Tibial artery (tissue), 4 donors: ENCODE measurements at regions not wholly inside any gene's neighbourhood (a gene's known extent, or its start where the extent isn't known, plus 50 kb on each side); places are given as distances from the start of the nearest gene placed in this dataset.

Source experiments
- DNase-seq, 2 donors: peaks; one replicate each; pipeline ENCODE4 v3.0.0-alpha.2; 2019
- H3K27ac ChIP-seq, 2 donors: fragments of 200-600 bp; sonication (generic) in 1 of 2; 1 replicate in 1 of 2; 2 replicates in 1 of 2; pipeline ENCODE4 v1.5.1; 2018 to 2019; ENCODE audit warnings: mild to moderate bottlenecking in 1 of 2
- H3K27me3 ChIP-seq, 2 donors: fragments of 200-600 bp; sonication (generic) in 1 of 2; one replicate each; pipeline versions ENCODE4 v1.5.1 to v1.6.0; 2016 to 2019
- H3K36me3 ChIP-seq, 3 donors: fragments of 200-600 bp; sonication (generic) in 2 of 3; one replicate each; pipeline ENCODE4 v1.5.1; 2016 to 2019; ENCODE audit warnings: mild to moderate bottlenecking in 2 of 3
- H3K4me1 ChIP-seq, 4 donors: fragments of 200-600 bp; sonication (generic) in 2 of 4; 1 replicate in 3 of 4; 2 replicates in 1 of 4; pipeline ENCODE4 v1.5.1; 2016 to 2019
- H3K4me3 ChIP-seq, 2 donors: fragments of 200-600 bp; sonication (generic) in 1 of 2; 1 replicate in 1 of 2; 2 replicates in 1 of 2; pipeline ENCODE4 v1.5.1; 2018 to 2019; ENCODE audit warnings: mild to moderate bottlenecking in 2 of 2
- H3K9me3 ChIP-seq, 3 donors: fragments of 200-600 bp; sonication (generic) in 1 of 3; one replicate each; pipeline ENCODE4 v1.5.1; 2016 to 2019
- CTCF ChIP-seq, 2 experiments: fragments of 200-600 bp in 1 of 2; fragments of 450-650 bp in 1 of 2; IDR thresholded peaks; one replicate each; pipeline ENCODE4 v1.5.1; 2017 to 2019; ENCODE audit warnings: antibody characterized with exemption in 2 of 2, mild to moderate bottlenecking in 1 of 2, moderate library complexity in 1 of 2
- intact Hi-C: fragments of 100-400 bp; cut with DNase I; formaldehyde crosslinking; loops from one replicate; pipeline ENCODE4 v1.15.0; 2023; ENCODE audit warnings: low total_unique reads

GRCh38 chr4:116618638-116619037 lies 466.7 kb downstream of the TRAM1L1 start:
- TF ChIP-seq CTCF (IDR thresholded peaks at IDR 0.05) = no peak
- no peak for DNase-seq
- Histone ChIP-seq H3K9me3 (no peaks in the 10 kb centered on the region), H3K36me3 (no peaks in the 10 kb centered on the region), H3K4me3 (no peak overlapping the region), H3K27ac (no peak overlapping the region), H3K4me1 (no peaks in the 10 kb centered on the region), H3K27me3 (no peaks in the 10 kb centered on the region)
- intact Hi-C loops = no loop called here

GRCh38 chr4:116603096-116603495 lies 482.3 kb downstream of the TRAM1L1 start:
- Histone ChIP-seq H3K27me3 (no peaks in the 10 kb centered on the region), H3K27ac (no peak overlapping the region), H3K36me3 (no peaks in the 10 kb centered on the region), H3K9me3 (no peaks in the 10 kb centered on the region), H3K4me1 (no peaks in the 10 kb centered on the region), H3K4me3 (no peak overlapping the region)
- DNase-seq = no peak
- no peak for TF ChIP-seq CTCF (IDR thresholded peaks at IDR 0.05)
- intact Hi-C loops = no loop called here

GRCh38 chr4:116599859-116600258 lies 485.5 kb downstream of the TRAM1L1 start:
- DNase-seq = no peak
- no peak for TF ChIP-seq CTCF (IDR thresholded peaks at IDR 0.05)
- no peak overlapping the region for H3K27ac ChIP-seq
- no peaks in the 10 kb centered on the region for H3K9me3 ChIP-seq
- H3K4me3 ChIP-seq = no peak overlapping the region
- intact Hi-C loops = no loop called here
- H3K36me3 ChIP-seq = no peaks in the 10 kb centered on the region
- no peaks in the 10 kb centered on the region for H3K4me1 ChIP-seq
- no peaks in the 10 kb centered on the region for H3K27me3 ChIP-seq

- H3K4me3 ChIP-seq = no peak overlapping the region
- no peaks in the 10 kb centered on the region for H3K9me3 ChIP-seq
- intact Hi-C loops = no loop called here
- DNase-seq = peak in 1 of 2 donors; percentile 53
- H3K27me3 ChIP-seq = no peaks in the 10 kb centered on the region
- no peaks in the 10 kb centered on the region for H3K4me1 ChIP-seq
- no peak for TF ChIP-seq CTCF (IDR thresholded peaks at IDR 0.05)
- H3K36me3 ChIP-seq = no peaks in the 10 kb centered on the region
- no peak overlapping the region for H3K27ac ChIP-seq
Measured at GRCh38 chr4:116598980-116599789, 486.2 kb downstream of the TRAM1L1 start.

GRCh38 chr4:116598155-116598979 lies 487.0 kb downstream of the TRAM1L1 start:
- Histone ChIP-seq H3K4me1 (no peaks in the 10 kb centered on the region), H3K27ac (no peak overlapping the region), H3K4me3 (no peak overlapping the region), H3K9me3 (no peaks in the 10 kb centered on the region), H3K36me3 (no peaks in the 10 kb centered on the region), H3K27me3 (no peaks in the 10 kb centered on the region)
- TF ChIP-seq CTCF (IDR thresholded peaks at IDR 0.05) = no peak
- DNase-seq = no peak
- intact Hi-C loops = no loop called here
